Sigmoid colon (tissue), 3 donors: ENCODE measurements at regions not wholly inside any gene's neighbourhood (a gene's known extent, or its start where the extent isn't known, plus 50 kb on each side); places are given as distances from the start of the nearest gene placed in this dataset.

Experiments used
- POLR2A ChIP-seq, 2 donors: fragments of 450-650 bp; IDR thresholded peaks; one replicate each; pipeline ENCODE4 v1.6.1; 2016; ENCODE audit warnings: antibody characterized with exemption in 2 of 2, mild to moderate bottlenecking in 2 of 2, moderate library complexity in 2 of 2
- TF ChIP-seq, protein P1 (sequence below), 4 experiments: fragments of 450-650 bp in 3 of 4; fragments of 200-600 bp in 1 of 4; IDR thresholded peaks; one replicate each; pipeline ENCODE4 v1.5.1; 2016 to 2019; ENCODE audit warnings: antibody characterized with exemption in 4 of 4, mild to moderate bottlenecking in 3 of 4, moderate library complexity in 2 of 4

DNA sequence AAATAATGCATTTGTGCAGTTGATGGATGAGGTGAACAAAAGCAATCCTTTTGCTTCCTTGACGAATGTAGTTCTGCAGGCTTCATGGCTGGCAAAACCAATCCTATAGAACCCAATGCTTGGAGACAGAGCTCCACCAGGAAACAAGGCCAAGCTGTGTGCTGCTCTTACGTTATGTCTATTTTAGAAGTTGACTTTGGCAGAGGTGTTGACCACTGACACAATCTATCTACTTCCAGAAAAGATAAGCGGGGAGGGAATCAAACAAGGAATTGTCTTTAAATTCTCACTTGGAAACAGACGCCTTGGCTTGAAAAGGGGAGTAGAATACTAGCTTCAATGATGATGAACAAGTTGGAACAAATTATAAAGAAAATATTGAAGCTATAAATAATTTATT, 211.2 kb downstream of the SETD4 start:
- TF ChIP-seq, protein P1, sequence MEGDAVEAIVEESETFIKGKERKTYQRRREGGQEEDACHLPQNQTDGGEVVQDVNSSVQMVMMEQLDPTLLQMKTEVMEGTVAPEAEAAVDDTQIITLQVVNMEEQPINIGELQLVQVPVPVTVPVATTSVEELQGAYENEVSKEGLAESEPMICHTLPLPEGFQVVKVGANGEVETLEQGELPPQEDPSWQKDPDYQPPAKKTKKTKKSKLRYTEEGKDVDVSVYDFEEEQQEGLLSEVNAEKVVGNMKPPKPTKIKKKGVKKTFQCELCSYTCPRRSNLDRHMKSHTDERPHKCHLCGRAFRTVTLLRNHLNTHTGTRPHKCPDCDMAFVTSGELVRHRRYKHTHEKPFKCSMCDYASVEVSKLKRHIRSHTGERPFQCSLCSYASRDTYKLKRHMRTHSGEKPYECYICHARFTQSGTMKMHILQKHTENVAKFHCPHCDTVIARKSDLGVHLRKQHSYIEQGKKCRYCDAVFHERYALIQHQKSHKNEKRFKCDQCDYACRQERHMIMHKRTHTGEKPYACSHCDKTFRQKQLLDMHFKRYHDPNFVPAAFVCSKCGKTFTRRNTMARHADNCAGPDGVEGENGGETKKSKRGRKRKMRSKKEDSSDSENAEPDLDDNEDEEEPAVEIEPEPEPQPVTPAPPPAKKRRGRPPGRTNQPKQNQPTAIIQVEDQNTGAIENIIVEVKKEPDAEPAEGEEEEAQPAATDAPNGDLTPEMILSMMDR (IDR thresholded peaks at IDR 0.05), result no peak
- TF ChIP-seq POLR2A (IDR thresholded peaks at IDR 0.05), result no peak
